HepG2 (cell line): ENCODE measurements at regions not wholly inside any gene's neighbourhood (a gene's known extent, or its start where the extent isn't known, plus 50 kb on each side); places are given as distances from the start of the nearest gene placed in this dataset.

ENCODE experiments used
- ATAC-seq: fragments of 200-7000 bp; cut with Tn5 transposase; 3 replicates; pipeline ENCODE4 v1.9.1; 2020; ENCODE audit warnings: mild to moderate bottlenecking, moderate library complexity
- BruUV-seq: library from RNA; stranded (reverse); fragments of 400-500 nt; replicated peaks from 2 replicates; lab custom pipeline; 2021; lab: Mats Ljungman, UMichigan
- CTCF ChIA-PET: fragments of 300-600 bp; formaldehyde crosslinking; extraction: SDS; loops from one replicate; lab custom pipeline; 2021; ENCODE audit warnings: low total read pairs, inconsistent platforms, low intra/inter-chr PET ratio; lab: Yijun Ruan, JAX
- POLR2A ChIA-PET: fragments of 350-600 bp; sonication (Branson Sonifier 250); formaldehyde crosslinking; loops from one replicate; lab custom pipeline; 2020; ENCODE audit warnings: antibody characterized with exemption, inconsistent platforms; lab: Yijun Ruan, JAX
- DNase-seq: peaks from one replicate; pipeline ENCODE4 v3.0.0-alpha.2; 2015; ENCODE audit warnings: low spot score
- FAIRE-seq: peaks from 3 replicates; lab custom pipeline; 2011; peaks lifted over from hg19 to GRCh38; lab: Jason Lieb, UNC
- H2AFZ ChIP-seq: one replicate; pipeline ENCODE4 v1.6.1; 2011; ENCODE audit warnings: low read length, inconsistent platforms
- H3K27ac ChIP-seq: fragments of 300-600 bp; 3 replicates; pipeline ENCODE4 v1.8.0; 2011; ENCODE audit warnings: mixed run types, mild to moderate bottlenecking, mixed read lengths, low read length, inconsistent platforms; ENCODE audit not compliant: insufficient read depth; ENCODE audit errors: extremely low read length
- H3K27me3 ChIP-seq, 2 experiments: fragments of 200-600 bp in 1 of 2; 2 replicates in 1 of 2; 3 replicates in 1 of 2; pipeline versions ENCODE4 v1.6.0 to v1.8.0; 2011; ENCODE audit warnings: low read length in 2 of 2, mild to moderate bottlenecking in 2 of 2, moderate library complexity in 2 of 2, inconsistent platforms in 1 of 2; ENCODE audit not compliant: insufficient read depth in 2 of 2, control insufficient read depth in 1 of 2
- H3K36me3 ChIP-seq, 2 experiments: fragments of 200-600 bp in 1 of 2; replicated peaks in 1 of 2; 2 replicates in 1 of 2; 3 replicates in 1 of 2; pipeline versions ENCODE4 v1.5.1 to v1.8.0; 2011; ENCODE audit warnings: low read length in 2 of 2, inconsistent platforms in 1 of 2; ENCODE audit not compliant: insufficient read depth in 2 of 2, control insufficient read depth in 1 of 2
- H3K4me1 ChIP-seq: 2 replicates; pipeline ENCODE4 v1.5.1; 2012; ENCODE audit warnings: low read length, inconsistent platforms; ENCODE audit not compliant: insufficient read depth
- H3K4me2 ChIP-seq: 2 replicates; pipeline ENCODE4 v1.6.0; 2011; ENCODE audit warnings: low read depth, low read length, inconsistent platforms
- H3K4me3 ChIP-seq, 3 experiments: fragments of 200-600 bp in 1 of 3; sonication (generic), shearing (Covaris generic) in 1 of 3; replicated peaks in 1 of 3; 2 replicates each; pipeline ENCODE4 v1.5.1; 2011 to 2016; ENCODE audit warnings: low read length in 3 of 3, inconsistent platforms in 2 of 3, low read depth in 2 of 3, mild to moderate bottlenecking in 2 of 3, control low read depth in 1 of 3, mixed read lengths in 1 of 3; ENCODE audit not compliant: insufficient read depth in 1 of 3
- H3K79me2 ChIP-seq: one replicate; pipeline ENCODE4 v1.6.1; 2011; ENCODE audit warnings: low read length, inconsistent platforms; ENCODE audit not compliant: insufficient read depth
- H3K9ac ChIP-seq: 2 replicates; pipeline ENCODE4 v1.6.0; 2011; ENCODE audit warnings: mild to moderate bottlenecking, low read depth, low read length, inconsistent platforms; ENCODE audit not compliant: insufficient read depth
- H3K9me3 ChIP-seq: 2 replicates; pipeline ENCODE4 v1.5.1; 2012; ENCODE audit warnings: mild to moderate bottlenecking, low read length
- H4K20me1 ChIP-seq: 2 replicates; pipeline ENCODE4 v1.6.0; 2011; ENCODE audit warnings: inconsistent platforms, mild to moderate bottlenecking, low read length, moderate library complexity; ENCODE audit not compliant: insufficient read depth
- CBX5 ChIP-seq: sonication (generic); formaldehyde crosslinking; IDR thresholded peaks from 2 replicates; pipeline ENCODE4 v1.4.0; 2020; ENCODE audit warnings: missing genetic modification reagents, borderline replicate concordance
- HMGA1 ChIP-seq: sonication (generic); formaldehyde crosslinking; conservative IDR thresholded peaks from 2 replicates; pipeline ENCODE4 v1.4.0; 2020; ENCODE audit warnings: missing genetic modification reagents
- HOXD1 ChIP-seq: sonication (generic); formaldehyde crosslinking; IDR thresholded peaks from 2 replicates; pipeline ENCODE4 v1.5.0; 2020; ENCODE audit warnings: missing genetic modification reagents
- KLF15 ChIP-seq: sonication (generic); formaldehyde crosslinking; IDR thresholded peaks from 2 replicates; pipeline ENCODE4 v1.8.1; 2023; ENCODE audit warnings: borderline replicate concordance, mild to moderate bottlenecking, inconsistent platforms, missing genetic modification reagents, mixed read lengths
- MXD4 ChIP-seq: IDR thresholded peaks from 2 replicates; pipeline ENCODE4 v1.6.1; 2016; ENCODE audit warnings: mild to moderate bottlenecking, missing biosample characterization, missing genetic modification reagents
- NCOA1 ChIP-seq: sonication (generic); formaldehyde crosslinking; IDR thresholded peaks from 2 replicates; pipeline ENCODE4 v1.9.0; 2021; ENCODE audit warnings: missing genetic modification reagents
- SIX1 ChIP-seq: sonication (generic); formaldehyde crosslinking; IDR thresholded peaks from 2 replicates; pipeline ENCODE4 v1.4.0; 2020; ENCODE audit warnings: missing genetic modification reagents, borderline replicate concordance
- ZFP36L2 ChIP-seq: sonication (generic); formaldehyde crosslinking; IDR thresholded peaks from 2 replicates; pipeline ENCODE4 v1.4.0; 2020; ENCODE audit warnings: missing genetic modification reagents
- ZNF20 ChIP-seq: sonication (generic); formaldehyde crosslinking; IDR thresholded peaks from 2 replicates; pipeline ENCODE4 v1.4.0; 2020; ENCODE audit warnings: mild to moderate bottlenecking, moderate library complexity, missing genetic modification reagents
- ZNF232 ChIP-seq: sonication (generic); formaldehyde crosslinking; IDR thresholded peaks from 2 replicates; pipeline ENCODE4 v1.4.0; 2020; ENCODE audit warnings: missing genetic modification reagents, borderline replicate concordance
- WGBS: methylation state at CpG from one replicate; pipeline ENCODE4 v1.1.6; 2017; ENCODE audit warnings: low lambda C conversion rate; 5-methylcytosine and 5-hydroxymethylcytosine counted together
- in situ Hi-C: cut with HindIII; loops from 2 replicates; pipeline ENCODE4 v1.10.0; 2017; ENCODE audit warnings: low pct_unique_long_range_greater_than_20kb; ENCODE audit not compliant: extremely low pct_ligation_motif_present
- intact Hi-C: fragments of 100-400 bp; cut with micrococcal nuclease; formaldehyde crosslinking; loops from one replicate; pipeline ENCODE4 v1.10.0; 2022; ENCODE audit not compliant: unreplicated experiment
- TF ChIP-seq, protein P1 (sequence below): sonication (generic); formaldehyde crosslinking; IDR thresholded peaks from 2 replicates; pipeline ENCODE4 v1.4.0; 2020; ENCODE audit warnings: mild to moderate bottlenecking, missing genetic modification reagents
- TF ChIP-seq, protein P2 (sequence below): sonication (generic); formaldehyde crosslinking; IDR thresholded peaks from 2 replicates; pipeline ENCODE4 v1.5.1; 2020; ENCODE audit warnings: mild to moderate bottlenecking, missing genetic modification reagents, borderline replicate concordance
- TF ChIP-seq, protein P3 (sequence below): IDR thresholded peaks from 2 replicates; pipeline ENCODE4 v1.6.1; 2016; ENCODE audit warnings: missing genetic modification reagents, missing compliant biosample characterization
- TF ChIP-seq, protein P4 (sequence below): conservative IDR thresholded peaks from 2 replicates; pipeline ENCODE4 v1.6.1; 2018; ENCODE audit warnings: missing genetic modification reagents
- TF ChIP-seq, protein P5 (sequence below): sonication (generic); formaldehyde crosslinking; IDR thresholded peaks from 2 replicates; pipeline ENCODE4 v1.4.0; 2020; ENCODE audit warnings: missing genetic modification reagents

DNA sequence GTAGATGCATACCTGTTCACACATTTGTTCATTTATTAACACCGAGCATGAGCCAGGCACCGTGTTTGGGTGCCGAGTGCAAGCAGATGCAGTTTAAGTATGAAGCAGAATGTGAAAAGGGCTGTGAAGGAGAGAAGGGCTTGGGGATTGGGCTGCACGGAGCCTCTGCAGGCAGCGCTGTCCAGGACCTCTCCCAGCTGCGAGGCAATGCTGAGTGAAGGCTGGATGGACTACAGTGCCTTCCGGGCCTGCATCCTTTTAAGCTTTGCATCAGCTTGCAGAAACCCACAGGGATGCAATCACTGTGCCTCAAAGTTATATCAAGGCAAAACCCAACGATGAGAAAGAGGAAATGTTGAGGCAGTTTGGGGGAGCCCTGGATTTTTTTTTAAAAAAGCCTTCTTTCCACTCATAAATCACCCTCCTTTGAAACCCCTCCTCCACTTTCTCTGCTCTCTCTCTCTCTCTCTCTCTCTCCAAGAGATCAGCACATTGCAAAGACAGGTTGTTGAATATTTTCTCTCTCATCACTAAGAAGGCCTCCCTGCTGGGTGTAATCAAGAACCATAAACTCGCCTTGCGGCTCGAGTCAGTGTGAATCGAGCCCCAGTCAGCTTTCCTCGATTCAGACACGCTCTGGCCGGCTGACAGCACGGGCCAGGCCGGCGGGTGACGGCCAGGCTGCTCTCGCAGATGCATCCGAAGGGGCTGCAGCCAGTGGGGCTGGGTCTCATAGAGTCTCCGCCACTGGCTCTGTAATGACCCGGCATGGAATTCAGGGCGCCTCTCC, 89.2 kb upstream of the POU3F1 start:
- 16% methylated on average over 21 of the region's 24 CpGs for WGBS
- in situ Hi-C loops = no loop called here
- no peak overlapping the region for H3K9ac ChIP-seq
- no peak overlapping the region for H2AFZ ChIP-seq
- BruUV-seq = no TSS peak
- H3K4me3 ChIP-seq = no peak overlapping the region
- intact Hi-C loops = no loop called here
- no peaks in the 10 kb centered on the region for H3K9me3 ChIP-seq
- H3K79me2 ChIP-seq = no peaks in the 10 kb centered on the region
- no peak overlapping the region for H3K4me2 ChIP-seq
- ChIA-PET POLR2A (no interaction called here), CTCF (no interaction called here)
- FAIRE-seq = no peak
- H4K20me1 ChIP-seq = no peaks in the 10 kb centered on the region
- no peak for DNase-seq
- H3K27me3 ChIP-seq = peaks cover 6 to 36% of the 10 kb centered on the region in 2 experiments
- no peak for ATAC-seq
- no peaks in the 10 kb centered on the region for H3K36me3 ChIP-seq
- H3K27ac ChIP-seq = no peak overlapping the region
- 0 out of 2 replicates have a peak, but pooled peaks cover 5% of the 10 kb centered on the region for H3K4me1 ChIP-seq
- TF ChIP-seq NCOA1 (CRISPR knock-in tag) (no peak), HOXD1 (CRISPR knock-in tag) (no peak), CBX5 (no peak), HMGA1 (CRISPR knock-in tag) (no peak), ZNF20 (no peak), MXD4 (no peak), SIX1 (no peak), KLF15 (CRISPR knock-in tag) (no peak), ZFP36L2 (CRISPR knock-in tag) (no peak), ZNF232 (CRISPR knock-in tag) (no peak)
- TF ChIP-seq, protein P1, sequence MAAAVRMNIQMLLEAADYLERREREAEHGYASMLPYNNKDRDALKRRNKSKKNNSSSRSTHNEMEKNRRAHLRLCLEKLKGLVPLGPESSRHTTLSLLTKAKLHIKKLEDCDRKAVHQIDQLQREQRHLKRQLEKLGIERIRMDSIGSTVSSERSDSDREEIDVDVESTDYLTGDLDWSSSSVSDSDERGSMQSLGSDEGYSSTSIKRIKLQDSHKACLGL = no peak
- TF ChIP-seq, protein P2, sequence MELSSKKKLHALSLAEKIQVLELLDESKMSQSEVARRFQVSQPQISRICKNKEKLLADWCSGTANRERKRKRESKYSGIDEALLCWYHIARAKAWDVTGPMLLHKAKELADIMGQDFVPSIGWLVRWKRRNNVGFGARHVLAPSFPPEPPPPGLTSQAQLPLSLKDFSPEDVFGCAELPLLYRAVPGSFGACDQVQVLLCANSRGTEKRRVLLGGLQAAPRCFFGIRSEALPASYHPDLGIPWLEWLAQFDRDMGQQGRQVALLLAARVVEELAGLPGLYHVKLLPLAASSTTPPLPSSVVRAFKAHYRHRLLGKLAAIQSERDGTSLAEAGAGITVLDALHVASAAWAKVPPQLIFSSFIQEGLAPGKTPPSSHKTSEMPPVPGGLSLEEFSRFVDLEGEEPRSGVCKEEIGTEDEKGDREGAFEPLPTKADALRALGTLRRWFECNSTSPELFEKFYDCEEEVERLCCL (CRISPR knock-in tag) = no peak
- TF ChIP-seq, protein P3, sequence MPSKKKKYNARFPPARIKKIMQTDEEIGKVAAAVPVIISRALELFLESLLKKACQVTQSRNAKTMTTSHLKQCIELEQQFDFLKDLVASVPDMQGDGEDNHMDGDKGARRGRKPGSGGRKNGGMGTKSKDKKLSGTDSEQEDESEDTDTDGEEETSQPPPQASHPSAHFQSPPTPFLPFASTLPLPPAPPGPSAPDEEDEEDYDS (CRISPR knock-in tag) = no peak
- TF ChIP-seq, protein P4, sequence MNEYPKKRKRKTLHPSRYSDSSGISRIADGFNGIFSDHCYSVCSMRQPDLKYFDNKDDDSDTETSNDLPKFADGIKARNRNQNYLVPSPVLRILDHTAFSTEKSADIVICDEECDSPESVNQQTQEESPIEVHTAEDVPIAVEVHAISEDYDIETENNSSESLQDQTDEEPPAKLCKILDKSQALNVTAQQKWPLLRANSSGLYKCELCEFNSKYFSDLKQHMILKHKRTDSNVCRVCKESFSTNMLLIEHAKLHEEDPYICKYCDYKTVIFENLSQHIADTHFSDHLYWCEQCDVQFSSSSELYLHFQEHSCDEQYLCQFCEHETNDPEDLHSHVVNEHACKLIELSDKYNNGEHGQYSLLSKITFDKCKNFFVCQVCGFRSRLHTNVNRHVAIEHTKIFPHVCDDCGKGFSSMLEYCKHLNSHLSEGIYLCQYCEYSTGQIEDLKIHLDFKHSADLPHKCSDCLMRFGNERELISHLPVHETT (CRISPR knock-in tag) = no peak
- TF ChIP-seq, protein P5, sequence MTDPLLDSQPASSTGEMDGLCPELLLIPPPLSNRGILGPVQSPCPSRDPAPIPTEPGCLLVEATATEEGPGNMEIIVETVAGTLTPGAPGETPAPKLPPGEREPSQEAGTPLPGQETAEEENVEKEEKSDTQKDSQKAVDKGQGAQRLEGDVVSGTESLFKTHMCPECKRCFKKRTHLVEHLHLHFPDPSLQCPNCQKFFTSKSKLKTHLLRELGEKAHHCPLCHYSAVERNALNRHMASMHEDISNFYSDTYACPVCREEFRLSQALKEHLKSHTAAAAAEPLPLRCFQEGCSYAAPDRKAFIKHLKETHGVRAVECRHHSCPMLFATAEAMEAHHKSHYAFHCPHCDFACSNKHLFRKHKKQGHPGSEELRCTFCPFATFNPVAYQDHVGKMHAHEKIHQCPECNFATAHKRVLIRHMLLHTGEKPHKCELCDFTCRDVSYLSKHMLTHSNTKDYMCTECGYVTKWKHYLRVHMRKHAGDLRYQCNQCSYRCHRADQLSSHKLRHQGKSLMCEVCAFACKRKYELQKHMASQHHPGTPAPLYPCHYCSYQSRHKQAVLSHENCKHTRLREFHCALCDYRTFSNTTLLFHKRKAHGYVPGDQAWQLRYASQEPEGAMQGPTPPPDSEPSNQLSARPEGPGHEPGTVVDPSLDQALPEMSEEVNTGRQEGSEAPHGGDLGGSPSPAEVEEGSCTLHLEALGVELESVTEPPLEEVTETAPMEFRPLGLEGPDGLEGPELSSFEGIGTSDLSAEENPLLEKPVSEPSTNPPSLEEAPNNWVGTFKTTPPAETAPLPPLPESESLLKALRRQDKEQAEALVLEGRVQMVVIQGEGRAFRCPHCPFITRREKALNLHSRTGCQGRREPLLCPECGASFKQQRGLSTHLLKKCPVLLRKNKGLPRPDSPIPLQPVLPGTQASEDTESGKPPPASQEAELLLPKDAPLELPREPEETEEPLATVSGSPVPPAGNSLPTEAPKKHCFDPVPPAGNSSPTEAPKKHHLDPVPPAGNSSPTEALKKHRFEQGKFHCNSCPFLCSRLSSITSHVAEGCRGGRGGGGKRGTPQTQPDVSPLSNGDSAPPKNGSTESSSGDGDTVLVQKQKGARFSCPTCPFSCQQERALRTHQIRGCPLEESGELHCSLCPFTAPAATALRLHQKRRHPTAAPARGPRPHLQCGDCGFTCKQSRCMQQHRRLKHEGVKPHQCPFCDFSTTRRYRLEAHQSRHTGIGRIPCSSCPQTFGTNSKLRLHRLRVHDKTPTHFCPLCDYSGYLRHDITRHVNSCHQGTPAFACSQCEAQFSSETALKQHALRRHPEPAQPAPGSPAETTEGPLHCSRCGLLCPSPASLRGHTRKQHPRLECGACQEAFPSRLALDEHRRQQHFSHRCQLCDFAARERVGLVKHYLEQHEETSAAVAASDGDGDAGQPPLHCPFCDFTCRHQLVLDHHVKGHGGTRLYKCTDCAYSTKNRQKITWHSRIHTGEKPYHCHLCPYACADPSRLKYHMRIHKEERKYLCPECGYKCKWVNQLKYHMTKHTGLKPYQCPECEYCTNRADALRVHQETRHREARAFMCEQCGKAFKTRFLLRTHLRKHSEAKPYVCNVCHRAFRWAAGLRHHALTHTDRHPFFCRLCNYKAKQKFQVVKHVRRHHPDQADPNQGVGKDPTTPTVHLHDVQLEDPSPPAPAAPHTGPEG (CRISPR knock-in tag) = no peak
